Activated T-cell treated with anti-CD3 and anti-CD28 coated beads, Interleukin-2, amount 50 U/mL, for 72 hours (primary cell): ENCODE measurements at regions not wholly inside any gene's neighbourhood (a gene's known extent, or its start where the extent isn't known, plus 50 kb on each side); places are given as distances from the start of the nearest gene placed in this dataset.
A peak's percentile ranks its signal among the peaks of the same experiment; 100 is the strongest.

Experiments used
- ATAC-seq, 2 donors: fragments of 150-1000 bp; cut with Tn5 transposase; replicated peaks in 1 of 2; 2 replicates each; pipeline ENCODE4 v1.10.0; 2021; ENCODE audit warnings: moderate library complexity in 2 of 2, mild to moderate bottlenecking in 1 of 2
- DNase-seq, 2 donors: peaks; one replicate each; pipeline ENCODE4 v3.0.0; 2021 to 2022; ENCODE audit warnings: mixed read lengths in 1 of 2
- H3K27ac Mint-ChIP-seq: one replicate; pipeline ENCODE4 v1.8.0; 2022; ENCODE audit warnings: mild to moderate bottlenecking, moderate library complexity, mixed read lengths
- H3K27me3 Mint-ChIP-seq: one replicate; pipeline ENCODE4 v1.8.0; 2022; ENCODE audit warnings: low read depth, mixed read lengths
- H3K36me3 Mint-ChIP-seq, 2 donors: one replicate each; pipeline ENCODE4 v1.8.0; 2022; ENCODE audit warnings: mixed read lengths in 2 of 2, mild to moderate bottlenecking in 1 of 2; ENCODE audit not compliant: insufficient read depth in 2 of 2
- H3K4me1 Mint-ChIP-seq: one replicate; pipeline ENCODE4 v1.8.0; 2022; ENCODE audit warnings: low read depth, mixed read lengths
- H3K4me3 Mint-ChIP-seq, 2 donors: one replicate each; pipeline ENCODE4 v1.8.0; 2022; ENCODE audit warnings: mild to moderate bottlenecking in 2 of 2, mixed read lengths in 2 of 2, moderate library complexity in 2 of 2
- H3K9me3 Mint-ChIP-seq, 2 donors: one replicate each; pipeline ENCODE4 v1.8.0; 2022; ENCODE audit warnings: mixed read lengths in 2 of 2

GRCh38 chr18:47627030-47627429 lies 303.4 kb downstream of the SMAD2 start:
- ATAC-seq, result no peak
- H3K4me3 Mint-ChIP-seq, result no peak overlapping the region

GRCh38 chr18:47619771-47620448 lies 310.5 kb downstream of the SMAD2 start:
- Mint-ChIP-seq H3K4me3 (no peak overlapping the region), H3K36me3 (no peaks in the 10 kb centered on the region), H3K4me1 (no peaks in the 10 kb centered on the region), H3K27me3 (peaks cover 35% of the 10 kb centered on the region), H3K27ac (no peak overlapping the region), H3K9me3 (peaks cover 1 to 3% of the 10 kb centered on the region in 2 donors)
- ATAC-seq, result no peak
- no peak for DNase-seq

More at GRCh38 chr18:47627030-47627429, 303.4 kb downstream of the SMAD2 start:
- Mint-ChIP-seq H3K27ac (no peak overlapping the region), H3K27me3 (peaks cover 3% of the 10 kb centered on the region), H3K9me3 (peaks cover 1 to 2% of the 10 kb centered on the region in 2 donors), H3K36me3 (no peaks in the 10 kb centered on the region), H3K4me1 (no peaks in the 10 kb centered on the region)
- DNase-seq, result no peak

- no peak overlapping the region for H3K4me3 Mint-ChIP-seq
- ATAC-seq (no peak), DNase-seq (no peak)
- no peak overlapping the region for H3K27ac Mint-ChIP-seq
- peaks cover 1 to 3% of the 10 kb centered on the region in 2 donors for H3K9me3 Mint-ChIP-seq
- H3K36me3 Mint-ChIP-seq, result no peaks in the 10 kb centered on the region
- H3K27me3 Mint-ChIP-seq, result peaks cover 35% of the 10 kb centered on the region
- H3K4me1 Mint-ChIP-seq, result no peaks in the 10 kb centered on the region
Observed at GRCh38 chr18:47618758-47619157, 311.7 kb downstream of the SMAD2 start.

GRCh38 chr18:47615043-47615442 lies 315.4 kb downstream of the SMAD2 start:
- Mint-ChIP-seq H3K4me3 (no peak overlapping the region), H3K27me3 (peaks cover 20% of the 10 kb centered on the region), H3K9me3 (peaks cover 2 to 6% of the 10 kb centered on the region in 2 donors), H3K4me1 (no peaks in the 10 kb centered on the region), H3K36me3 (no peaks in the 10 kb centered on the region), H3K27ac (no peak overlapping the region)
- DNase-seq, result no peak
- no peak for ATAC-seq

GRCh38 chr18:47613929-47614328 lies 316.5 kb downstream of the SMAD2 start:
- H3K27me3 Mint-ChIP-seq, result peaks cover 16% of the 10 kb centered on the region
- no peak overlapping the region for H3K27ac Mint-ChIP-seq
- no peaks in the 10 kb centered on the region for H3K36me3 Mint-ChIP-seq
- DNase-seq (no peak), ATAC-seq (no peak)
- no peaks in the 10 kb centered on the region for H3K4me1 Mint-ChIP-seq
- H3K9me3 Mint-ChIP-seq, result peaks cover 2 to 6% of the 10 kb centered on the region in 2 donors
- no peak overlapping the region for H3K4me3 Mint-ChIP-seq

- Mint-ChIP-seq H3K27ac (no peak overlapping the region), H3K36me3 (no peaks in the 10 kb centered on the region), H3K4me1 (no peaks in the 10 kb centered on the region), H3K9me3 (peaks cover 2 to 5% of the 10 kb centered on the region in 2 donors), H3K27me3 (peaks cover 7% of the 10 kb centered on the region), H3K4me3 (no peak overlapping the region)
- DNase-seq (no peak), ATAC-seq (no peak)
Observed at GRCh38 chr18:47611649-47612048, 318.8 kb downstream of the SMAD2 start.

GRCh38 chr18:47606526-47606925 lies 323.9 kb downstream of the SMAD2 start:
- peaks cover 2 to 3% of the 10 kb centered on the region in 2 donors for H3K9me3 Mint-ChIP-seq
- no peak overlapping the region for H3K27ac Mint-ChIP-seq
- no peak for ATAC-seq
- no peak overlapping the region for H3K4me3 Mint-ChIP-seq
- H3K36me3 Mint-ChIP-seq, result no peaks in the 10 kb centered on the region
- H3K27me3 Mint-ChIP-seq, result peaks cover 7% of the 10 kb centered on the region
- no peaks in the 10 kb centered on the region for H3K4me1 Mint-ChIP-seq
- DNase-seq, result no peak

- Mint-ChIP-seq H3K4me3 (no peak overlapping the region), H3K9me3 (peaks cover 0 to 3% of the 10 kb centered on the region in 2 donors), H3K27ac (no peak overlapping the region), H3K4me1 (no peaks in the 10 kb centered on the region), H3K36me3 (no peaks in the 10 kb centered on the region), H3K27me3 (no peaks in the 10 kb centered on the region)
- DNase-seq (no peak), ATAC-seq (no peak)
Observed at GRCh38 chr18:47605093-47605492, 325.4 kb downstream of the SMAD2 start.

- no peaks in the 10 kb centered on the region for H3K27me3 Mint-ChIP-seq
- no peak for ATAC-seq
- H3K4me3 Mint-ChIP-seq, result no peak overlapping the region
- peaks cover 0 to 3% of the 10 kb centered on the region in 2 donors for H3K9me3 Mint-ChIP-seq
- no peak for DNase-seq
- H3K36me3 Mint-ChIP-seq, result no peaks in the 10 kb centered on the region
- H3K27ac Mint-ChIP-seq, result no peak overlapping the region
- no peaks in the 10 kb centered on the region for H3K4me1 Mint-ChIP-seq
Observed at GRCh38 chr18:47604021-47604420, 326.4 kb downstream of the SMAD2 start.

GRCh38 chr18:47603158-47603557 lies 327.3 kb downstream of the SMAD2 start:
- peaks cover 0 to 3% of the 10 kb centered on the region in 2 donors for H3K9me3 Mint-ChIP-seq
- no peak overlapping the region for H3K4me3 Mint-ChIP-seq
- no peaks in the 10 kb centered on the region for H3K36me3 Mint-ChIP-seq
- no peak overlapping the region for H3K27ac Mint-ChIP-seq
- no peaks in the 10 kb centered on the region for H3K27me3 Mint-ChIP-seq
- DNase-seq (no peak), ATAC-seq (no peak)
- H3K4me1 Mint-ChIP-seq, result no peaks in the 10 kb centered on the region

GRCh38 chr18:47602273-47602897 lies 328.1 kb downstream of the SMAD2 start:
- Mint-ChIP-seq H3K9me3 (peaks cover 0 to 3% of the 10 kb centered on the region in 2 donors), H3K36me3 (no peaks in the 10 kb centered on the region), H3K4me3 (no peak overlapping the region), H3K27ac (no peak overlapping the region), H3K4me1 (no peaks in the 10 kb centered on the region), H3K27me3 (no peaks in the 10 kb centered on the region)
- no peak for ATAC-seq
- no peak for DNase-seq

- Mint-ChIP-seq H3K27me3 (no peaks in the 10 kb centered on the region), H3K36me3 (no peaks in the 10 kb centered on the region), H3K27ac (no peak overlapping the region), H3K9me3 (peaks cover 0 to 3% of the 10 kb centered on the region in 2 donors), H3K4me3 (no peak overlapping the region), H3K4me1 (no peaks in the 10 kb centered on the region)
- ATAC-seq, result no peak
- DNase-seq, result no peak
Observed at GRCh38 chr18:47601581-47602272, 328.7 kb downstream of the SMAD2 start.

GRCh38 chr18:47595831-47596501 lies 334.5 kb downstream of the SMAD2 start:
- no peaks in the 10 kb centered on the region for H3K36me3 Mint-ChIP-seq
- peaks cover 0 to 3% of the 10 kb centered on the region in 2 donors for H3K9me3 Mint-ChIP-seq
- H3K4me3 Mint-ChIP-seq, result no peak overlapping the region
- no peak overlapping the region for H3K27ac Mint-ChIP-seq
- DNase-seq (peak; percentile 12 to 30), ATAC-seq (no peak)
- H3K4me1 Mint-ChIP-seq, result no peaks in the 10 kb centered on the region
- H3K27me3 Mint-ChIP-seq, result peaks cover 17% of the 10 kb centered on the region
